ENCODE measurements at regions not wholly inside any gene's neighbourhood (a gene's known extent, or its start where the extent isn't known, plus 50 kb on each side); places are given as distances from the start of the nearest gene placed in this dataset.

GRCh38 chr5:167816864-167817263 is 474.6 kb upstream of the WWC1 start:
- no peak for DNase-seq (ENCODE audit: low read depth in 2 of 2)

GRCh38 chr5:167819406-167819805 is 472.0 kb upstream of the WWC1 start:
- DNase-seq (ENCODE audit: low read depth in 2 of 2) = no peak

- no peak for DNase-seq (ENCODE audit: low read depth in 2 of 2)
Measured at GRCh38 chr5:167820101-167820990, 471.1 kb upstream of the WWC1 start.

- no peak for DNase-seq (ENCODE audit: low read depth in 2 of 2)
Measured at GRCh38 chr5:167821151-167821550, 470.3 kb upstream of the WWC1 start.

- no peak for DNase-seq (ENCODE audit: low read depth in 2 of 2)
Measured at GRCh38 chr5:167821669-167822068, 469.8 kb upstream of the WWC1 start.

- no peak for DNase-seq (ENCODE audit: low read depth in 2 of 2)
Measured at GRCh38 chr5:167822241-167822640, 469.2 kb upstream of the WWC1 start.

- DNase-seq (ENCODE audit: low read depth in 2 of 2) = no peak
Measured at GRCh38 chr5:167823405-167823804, 468.0 kb upstream of the WWC1 start.

- DNase-seq (ENCODE audit: low read depth in 2 of 2) = no peak
Measured at GRCh38 chr5:167827766-167828165, 463.7 kb upstream of the WWC1 start.

- DNase-seq (ENCODE audit: low read depth in 2 of 2) = no peak
Measured at GRCh38 chr5:167831754-167832504, 459.5 kb upstream of the WWC1 start.

- DNase-seq (ENCODE audit: low read depth in 2 of 2) = no peak
Measured at GRCh38 chr5:167832609-167833008, 458.8 kb upstream of the WWC1 start.

GRCh38 chr5:167833456-167833855 is 458.0 kb upstream of the WWC1 start:
- no peak for DNase-seq (ENCODE audit: low read depth in 2 of 2)

- DNase-seq (ENCODE audit: low read depth in 2 of 2) = no peak
Measured at GRCh38 chr5:167835146-167835545, 456.3 kb upstream of the WWC1 start.

- DNase-seq (ENCODE audit: low read depth in 2 of 2) = no peak
Measured at GRCh38 chr5:167837127-167837526, 454.3 kb upstream of the WWC1 start.

- DNase-seq (ENCODE audit: low read depth in 2 of 2) = no peak
Measured at GRCh38 chr5:167839065-167839464, 452.4 kb upstream of the WWC1 start.

GRCh38 chr5:167840527-167841130 is 450.8 kb upstream of the WWC1 start:
- no peak for DNase-seq (ENCODE audit: low read depth in 2 of 2)

- DNase-seq (ENCODE audit: low read depth in 2 of 2) = no peak
Measured at GRCh38 chr5:167843881-167844572, 447.4 kb upstream of the WWC1 start.

- DNase-seq (ENCODE audit: low read depth in 2 of 2) = no peak
Measured at GRCh38 chr5:167845952-167846351, 445.5 kb upstream of the WWC1 start.

GRCh38 chr5:167849874-167850273 is 441.6 kb upstream of the WWC1 start:
- DNase-seq (ENCODE audit: low read depth in 2 of 2) = no peak

- DNase-seq (ENCODE audit: low read depth in 2 of 2) = no peak
Measured at GRCh38 chr5:167850911-167851310, 440.5 kb upstream of the WWC1 start.

GRCh38 chr5:167851416-167851815 is 440.0 kb upstream of the WWC1 start:
- DNase-seq (ENCODE audit: low read depth in 2 of 2) = no peak

- no peak for DNase-seq (ENCODE audit: low read depth in 2 of 2)
Measured at GRCh38 chr5:167852515-167852914, 438.9 kb upstream of the WWC1 start.

- DNase-seq (ENCODE audit: low read depth in 2 of 2) = no peak
Measured at GRCh38 chr5:167853421-167853820, 438.0 kb upstream of the WWC1 start.

All from activated CD8-positive, alpha-beta memory T cell treated with anti-CD3 and anti-CD28 coated beads for 4 hours (primary cell).